ENCODE measurements at regions not wholly inside any gene's neighbourhood (a gene's known extent, or its start where the extent isn't known, plus 50 kb on each side); places are given as distances from the start of the nearest gene placed in this dataset.
"Not testable (repeated sequence)": the region's sequence is repeated elsewhere in the genome, so short reads cannot be mapped to it uniquely, and the experiment has no call there.

- no peak overlapping the region for H2AFZ ChIP-seq (ENCODE audit: low read depth)
- no peaks in the 10 kb centered on the region for H3K36me3 ChIP-seq (ENCODE audit: insufficient read depth)
- no peaks in the 10 kb centered on the region for H4K20me1 ChIP-seq (ENCODE audit: insufficient read depth)
- TF ChIP-seq CTCF (conservative IDR thresholded peaks at IDR 0.05; ENCODE audit: low read depth, low read length): no peak
- H3K79me2 ChIP-seq (ENCODE audit: insufficient read depth, low read depth): no peaks in the 10 kb centered on the region
- H3K4me2 ChIP-seq: no peak overlapping the region
- H3K27ac ChIP-seq: no peak overlapping the region
- H3K4me1 ChIP-seq (ENCODE audit: low read depth, poor library complexity, severe bottlenecking): no peaks in the 10 kb centered on the region
- H3K27me3 ChIP-seq (ENCODE audit: insufficient read depth, low read depth): no peaks in the 10 kb centered on the region
- H3K4me3 ChIP-seq (IDR thresholded peaks at IDR 0.05; ENCODE audit: insufficient read depth, low read depth, low read length): no peak overlapping the region
- H3K9ac ChIP-seq: no peak overlapping the region
Measured at GRCh38 chr3:76532158-76532822, 507.6 kb upstream of the ROBO2 start.

GRCh38 chr3:76533710-76534109, 506.2 kb upstream of the ROBO2 start:
- H3K79me2 ChIP-seq (ENCODE audit: insufficient read depth, low read depth); H4K20me1 ChIP-seq (ENCODE audit: insufficient read depth); H3K27ac ChIP-seq; H3K4me3 ChIP-seq (IDR thresholded peaks at IDR 0.05; ENCODE audit: insufficient read depth, low read depth, low read length); H3K4me1 ChIP-seq (ENCODE audit: low read depth, poor library complexity, severe bottlenecking); H3K4me2 ChIP-seq; H3K27me3 ChIP-seq (ENCODE audit: insufficient read depth, low read depth); H3K9ac ChIP-seq; H2AFZ ChIP-seq (ENCODE audit: low read depth); H3K36me3 ChIP-seq (ENCODE audit: insufficient read depth): not testable (repeated sequence)

GRCh38 chr3:76537857-76538256, 502.0 kb upstream of the ROBO2 start:
- not testable (repeated sequence) for H3K4me1 ChIP-seq (ENCODE audit: low read depth, poor library complexity, severe bottlenecking); H3K79me2 ChIP-seq (ENCODE audit: insufficient read depth, low read depth); H3K4me2 ChIP-seq; H4K20me1 ChIP-seq (ENCODE audit: insufficient read depth); H3K27ac ChIP-seq; H3K36me3 ChIP-seq (ENCODE audit: insufficient read depth); H3K4me3 ChIP-seq (IDR thresholded peaks at IDR 0.05; ENCODE audit: insufficient read depth, low read depth, low read length); H3K27me3 ChIP-seq (ENCODE audit: insufficient read depth, low read depth); H2AFZ ChIP-seq (ENCODE audit: low read depth); H3K9ac ChIP-seq

- Histone ChIP-seq H2AFZ (ENCODE audit: low read depth) (no peak overlapping the region), H3K27ac (no peak overlapping the region), H4K20me1 (ENCODE audit: insufficient read depth) (no peaks in the 10 kb centered on the region), H3K4me2 (no peak overlapping the region), H3K36me3 (ENCODE audit: insufficient read depth) (no peaks in the 10 kb centered on the region), H3K79me2 (ENCODE audit: insufficient read depth, low read depth) (no peaks in the 10 kb centered on the region), H3K4me1 (ENCODE audit: low read depth, poor library complexity, severe bottlenecking) (no peaks in the 10 kb centered on the region), H3K4me3 (IDR thresholded peaks at IDR 0.05; ENCODE audit: insufficient read depth, low read depth, low read length) (no peak overlapping the region), H3K9ac (no peak overlapping the region), H3K27me3 (ENCODE audit: insufficient read depth, low read depth) (no peaks in the 10 kb centered on the region)
- no peak for TF ChIP-seq CTCF (conservative IDR thresholded peaks at IDR 0.05; ENCODE audit: low read depth, low read length)
Measured at GRCh38 chr3:76547674-76548073, 492.2 kb upstream of the ROBO2 start.

GRCh38 chr3:76550522-76551201, 489.2 kb upstream of the ROBO2 start:
- Histone ChIP-seq H3K4me3 (IDR thresholded peaks at IDR 0.05; ENCODE audit: insufficient read depth, low read depth, low read length) (no peak overlapping the region), H3K4me1 (ENCODE audit: low read depth, poor library complexity, severe bottlenecking) (no peaks in the 10 kb centered on the region), H4K20me1 (ENCODE audit: insufficient read depth) (no peaks in the 10 kb centered on the region), H3K27me3 (ENCODE audit: insufficient read depth, low read depth) (no peaks in the 10 kb centered on the region), H3K36me3 (ENCODE audit: insufficient read depth) (no peaks in the 10 kb centered on the region), H3K9ac (no peak overlapping the region), H3K27ac (no peak overlapping the region), H3K79me2 (ENCODE audit: insufficient read depth, low read depth) (no peaks in the 10 kb centered on the region), H3K4me2 (no peak overlapping the region), H2AFZ (ENCODE audit: low read depth) (no peak overlapping the region)
- no peak for TF ChIP-seq CTCF (conservative IDR thresholded peaks at IDR 0.05; ENCODE audit: low read depth, low read length)
